Left ventricle myocardium inferior (tissue), 1 donor: ENCODE measurements at regions not wholly inside any gene's neighbourhood (a gene's known extent, or its start where the extent isn't known, plus 50 kb on each side); places are given as distances from the start of the nearest gene placed in this dataset.

ENCODE experiments used
- DNase-seq: peaks from one replicate; pipeline ENCODE4 v3.0.0-alpha.2; 2020
- H3K27ac ChIP-seq: fragments of 200-600 bp; replicated peaks from 2 replicates; pipeline ENCODE4 v1.8.0; 2021
- H3K27me3 ChIP-seq: fragments of 200-600 bp; 2 replicates; pipeline ENCODE4 v1.8.0; 2021; ENCODE audit warnings: low read depth
- H3K36me3 ChIP-seq: fragments of 200-600 bp; 2 replicates; pipeline ENCODE4 v1.8.0; 2021
- H3K4me1 ChIP-seq: fragments of 200-600 bp; 2 replicates; pipeline ENCODE4 v1.8.0; 2021
- H3K4me3 ChIP-seq: fragments of 200-600 bp; 2 replicates; pipeline ENCODE4 v1.8.0; 2021; ENCODE audit warnings: mild to moderate bottlenecking, moderate library complexity
- H3K9me3 ChIP-seq: fragments of 200-600 bp; replicated peaks from 2 replicates; pipeline ENCODE4 v1.8.0; 2021
- CTCF ChIP-seq: fragments of 200-600 bp; IDR thresholded peaks from 2 replicates; pipeline ENCODE4 v1.8.0; 2021; ENCODE audit warnings: antibody characterized with exemption, mild to moderate bottlenecking, borderline replicate concordance
- intact Hi-C: fragments of 100-400 bp; cut with micrococcal nuclease; formaldehyde crosslinking; loops from one replicate; pipeline ENCODE4 v1.11.0; 2022
- donor health status: DM: no; HTN: yes; CAD: no; lungs with severe emphysema.

- Histone ChIP-seq H3K4me1 (peaks cover 54% of the 10 kb centered on the region), H3K9me3 (no peaks in the 10 kb centered on the region), H3K36me3 (no peaks in the 10 kb centered on the region), H3K4me3 (no peak overlapping the region), H3K27ac (peak overlapping the region; percentile 69), H3K27me3 (no peaks in the 10 kb centered on the region)
- TF ChIP-seq CTCF, result no peak
- intact Hi-C loops, result no loop called here
- DNase-seq, result no peak
Observed at GRCh38 chr10:52874581-52874980, 102.0 kb upstream of the MBL2 start.

- Histone ChIP-seq H3K27me3 (no peaks in the 10 kb centered on the region), H3K4me3 (no peak overlapping the region), H3K27ac (no peak overlapping the region), H3K4me1 (peaks cover 25% of the 10 kb centered on the region), H3K36me3 (no peaks in the 10 kb centered on the region), H3K9me3 (no peaks in the 10 kb centered on the region)
- intact Hi-C loops, result no loop called here
- TF ChIP-seq CTCF, result no peak
- no peak for DNase-seq
Observed at GRCh38 chr10:52871191-52871843, 98.7 kb upstream of the MBL2 start.

GRCh38 chr10:52870562-52870961 is 98.0 kb upstream of the MBL2 start:
- H3K4me3 ChIP-seq, result no peak overlapping the region
- no peaks in the 10 kb centered on the region for H3K9me3 ChIP-seq
- H3K4me1 ChIP-seq, result peaks cover 19% of the 10 kb centered on the region
- no peaks in the 10 kb centered on the region for H3K27me3 ChIP-seq
- DNase-seq, result no peak
- H3K27ac ChIP-seq, result no peak overlapping the region
- no peaks in the 10 kb centered on the region for H3K36me3 ChIP-seq
- no peak for TF ChIP-seq CTCF
- intact Hi-C loops, result no loop called here

GRCh38 chr10:52869864-52870263 is 97.3 kb upstream of the MBL2 start:
- Histone ChIP-seq H3K27me3 (no peaks in the 10 kb centered on the region), H3K9me3 (no peaks in the 10 kb centered on the region), H3K36me3 (no peaks in the 10 kb centered on the region), H3K27ac (no peak overlapping the region), H3K4me3 (no peak overlapping the region), H3K4me1 (peaks cover 17% of the 10 kb centered on the region)
- no peak for DNase-seq
- intact Hi-C loops, result no loop called here
- no peak for TF ChIP-seq CTCF

- intact Hi-C loops, result no loop called here
- no peak for DNase-seq
- Histone ChIP-seq H3K27ac (no peak overlapping the region), H3K36me3 (no peaks in the 10 kb centered on the region), H3K4me3 (no peak overlapping the region), H3K27me3 (no peaks in the 10 kb centered on the region), H3K4me1 (peaks cover 12% of the 10 kb centered on the region), H3K9me3 (no peaks in the 10 kb centered on the region)
- TF ChIP-seq CTCF, result no peak
Observed at GRCh38 chr10:52865213-52865612, 92.6 kb upstream of the MBL2 start.
